Osteocyte (in vitro differentiated cells): ENCODE measurements at regions not wholly inside any gene's neighbourhood (a gene's known extent, or its start where the extent isn't known, plus 50 kb on each side); places are given as distances from the start of the nearest gene placed in this dataset.
"Not testable (repeated sequence)": the region's sequence is repeated elsewhere in the genome, so short reads cannot be mapped to it uniquely, and the experiment has no call there.

Source experiments
- DNase-seq: peaks from one replicate; pipeline ENCODE4 v3.0.0; 2021; ENCODE audit warnings: mixed read lengths; ENCODE audit not compliant: unreplicated experiment; ENCODE audit errors: extremely low spot score
- H3K27ac Mint-ChIP-seq: one replicate; pipeline ENCODE4 v1.8.0; 2021; ENCODE audit warnings: mild to moderate bottlenecking, mixed read lengths; ENCODE audit not compliant: unreplicated experiment
- H3K27me3 Mint-ChIP-seq: one replicate; pipeline ENCODE4 v1.8.0; 2021; ENCODE audit warnings: mixed read lengths; ENCODE audit not compliant: unreplicated experiment
- H3K36me3 Mint-ChIP-seq: one replicate; pipeline ENCODE4 v1.8.0; 2021; ENCODE audit warnings: mixed read lengths; ENCODE audit not compliant: unreplicated experiment
- H3K4me1 Mint-ChIP-seq: one replicate; pipeline ENCODE4 v1.8.0; 2021; ENCODE audit warnings: mixed read lengths; ENCODE audit not compliant: unreplicated experiment
- H3K4me3 Mint-ChIP-seq: one replicate; pipeline ENCODE4 v1.8.0; 2021; ENCODE audit warnings: mild to moderate bottlenecking, moderate library complexity, mixed read lengths; ENCODE audit not compliant: unreplicated experiment
- H3K9me3 Mint-ChIP-seq: one replicate; pipeline ENCODE4 v1.8.0; 2021; ENCODE audit warnings: mixed read lengths; ENCODE audit not compliant: unreplicated experiment
- TF ChIP-seq, protein P1 (sequence below): fragments of 200-600 bp; sonication (generic); IDR thresholded peaks from 2 replicates; pipeline ENCODE4 v1.5.0; 2021; ENCODE audit warnings: antibody characterized with exemption, mild to moderate bottlenecking, moderate library complexity

DNA sequence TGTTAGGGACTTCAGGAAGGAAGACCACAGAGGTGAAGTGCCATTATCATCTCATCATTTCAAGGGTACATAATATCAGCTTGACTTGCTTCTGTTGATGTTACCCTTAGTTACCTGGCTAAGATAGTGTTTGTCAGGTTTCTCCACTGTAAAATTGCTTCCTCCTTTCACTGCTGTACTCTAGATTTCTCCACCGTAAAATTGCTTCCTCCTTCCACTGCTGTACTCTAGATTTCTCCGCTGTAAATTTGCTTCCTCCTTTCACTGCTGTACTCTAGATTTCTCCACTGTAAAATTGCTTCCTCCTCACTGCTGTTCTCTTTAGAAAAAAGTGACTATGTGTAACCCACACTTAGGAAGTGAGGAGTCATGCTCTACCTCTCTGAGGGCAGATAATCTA lies 1460.3 kb downstream of the SUCLG1 start:
- Mint-ChIP-seq H3K27ac (no peak overlapping the region), H3K36me3 (no peaks in the 10 kb centered on the region), H3K4me3 (no peak overlapping the region), H3K9me3 (no peaks in the 10 kb centered on the region), H3K4me1 (peaks cover 1% of the 10 kb centered on the region), H3K27me3 (peaks cover 18% of the 10 kb centered on the region)
- TF ChIP-seq, protein P1, sequence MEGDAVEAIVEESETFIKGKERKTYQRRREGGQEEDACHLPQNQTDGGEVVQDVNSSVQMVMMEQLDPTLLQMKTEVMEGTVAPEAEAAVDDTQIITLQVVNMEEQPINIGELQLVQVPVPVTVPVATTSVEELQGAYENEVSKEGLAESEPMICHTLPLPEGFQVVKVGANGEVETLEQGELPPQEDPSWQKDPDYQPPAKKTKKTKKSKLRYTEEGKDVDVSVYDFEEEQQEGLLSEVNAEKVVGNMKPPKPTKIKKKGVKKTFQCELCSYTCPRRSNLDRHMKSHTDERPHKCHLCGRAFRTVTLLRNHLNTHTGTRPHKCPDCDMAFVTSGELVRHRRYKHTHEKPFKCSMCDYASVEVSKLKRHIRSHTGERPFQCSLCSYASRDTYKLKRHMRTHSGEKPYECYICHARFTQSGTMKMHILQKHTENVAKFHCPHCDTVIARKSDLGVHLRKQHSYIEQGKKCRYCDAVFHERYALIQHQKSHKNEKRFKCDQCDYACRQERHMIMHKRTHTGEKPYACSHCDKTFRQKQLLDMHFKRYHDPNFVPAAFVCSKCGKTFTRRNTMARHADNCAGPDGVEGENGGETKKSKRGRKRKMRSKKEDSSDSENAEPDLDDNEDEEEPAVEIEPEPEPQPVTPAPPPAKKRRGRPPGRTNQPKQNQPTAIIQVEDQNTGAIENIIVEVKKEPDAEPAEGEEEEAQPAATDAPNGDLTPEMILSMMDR = no peak
- no peak for DNase-seq

- H3K9me3 Mint-ChIP-seq = no peaks in the 10 kb centered on the region
- H3K4me3 Mint-ChIP-seq = no peak overlapping the region
- no peak overlapping the region for H3K27ac Mint-ChIP-seq
- peaks cover 25% of the 10 kb centered on the region for H3K27me3 Mint-ChIP-seq
- peaks cover 4% of the 10 kb centered on the region for H3K4me1 Mint-ChIP-seq
- H3K36me3 Mint-ChIP-seq = no peaks in the 10 kb centered on the region
- no peak for DNase-seq
- TF ChIP-seq, protein P1 = no peak
Measured at GRCh38 chr2:82996217-82996616, 1462.9 kb downstream of the SUCLG1 start.

DNA sequence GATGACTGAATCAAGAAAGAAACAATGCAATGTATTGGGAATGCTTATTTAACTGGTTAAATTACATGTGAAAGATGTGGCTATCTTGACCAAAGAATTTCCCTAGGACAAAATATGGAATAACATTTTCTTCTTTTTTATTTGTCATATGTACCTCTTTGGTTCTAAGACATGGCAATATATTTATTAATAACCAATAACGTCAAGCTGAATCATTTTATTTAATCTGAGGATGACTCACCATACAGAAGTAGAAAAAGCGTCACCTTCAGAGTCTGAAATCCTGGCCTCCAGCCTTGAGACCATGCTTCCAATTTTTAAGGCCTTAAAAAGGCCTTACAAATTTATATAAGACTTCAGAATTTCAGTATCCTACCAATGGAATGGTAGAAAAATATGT lies 1464.9 kb downstream of the SUCLG1 start:
- no peak overlapping the region for H3K27ac Mint-ChIP-seq

GRCh38 chr2:82993609-82994008 lies 1465.5 kb downstream of the SUCLG1 start:
- Mint-ChIP-seq H3K27ac (no peak overlapping the region), H3K27me3 (peaks cover 25% of the 10 kb centered on the region), H3K4me1 (peaks cover 4% of the 10 kb centered on the region), H3K36me3 (no peaks in the 10 kb centered on the region), H3K9me3 (no peaks in the 10 kb centered on the region), H3K4me3 (no peak overlapping the region)
- TF ChIP-seq, protein P1 = no peak
- no peak for DNase-seq

More for the DNA sequence above, 1464.9 kb downstream of the SUCLG1 start:
- DNase-seq = no peak
- peaks cover 4% of the 10 kb centered on the region for H3K4me1 Mint-ChIP-seq
- H3K4me3 Mint-ChIP-seq = no peak overlapping the region
- no peaks in the 10 kb centered on the region for H3K36me3 Mint-ChIP-seq
- H3K9me3 Mint-ChIP-seq = no peaks in the 10 kb centered on the region
- H3K27me3 Mint-ChIP-seq = peaks cover 28% of the 10 kb centered on the region
- TF ChIP-seq, protein P1 = no peak

DNA sequence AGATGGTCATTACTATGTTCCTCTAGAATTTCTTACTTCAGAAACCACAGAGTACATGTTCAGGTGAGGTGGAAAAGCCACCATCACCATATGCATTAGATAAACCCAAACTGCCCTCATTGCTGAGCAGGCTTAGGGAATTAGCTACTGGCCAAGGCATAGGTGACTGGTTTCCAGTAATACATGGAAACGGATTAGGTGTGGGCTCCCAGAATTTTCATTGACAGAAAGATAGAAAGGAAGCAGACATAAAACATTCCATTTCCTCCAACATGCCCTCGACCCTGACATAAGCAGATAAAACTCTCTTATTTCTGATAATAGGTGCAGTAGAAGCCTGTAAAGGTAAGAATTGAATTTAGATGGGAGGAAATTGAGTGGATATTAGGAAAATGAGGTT lies 1466.1 kb downstream of the SUCLG1 start:
- DNase-seq = no peak
- no peak overlapping the region for H3K4me3 Mint-ChIP-seq
- TF ChIP-seq, protein P1 = no peak
- peaks cover 23% of the 10 kb centered on the region for H3K27me3 Mint-ChIP-seq
- no peaks in the 10 kb centered on the region for H3K9me3 Mint-ChIP-seq
- H3K4me1 Mint-ChIP-seq = peaks cover 4% of the 10 kb centered on the region
- H3K36me3 Mint-ChIP-seq = no peaks in the 10 kb centered on the region
- no peak overlapping the region for H3K27ac Mint-ChIP-seq

- H3K27ac Mint-ChIP-seq, H3K9me3 Mint-ChIP-seq, DNase-seq, H3K36me3 Mint-ChIP-seq, H3K4me3 Mint-ChIP-seq, H3K4me1 Mint-ChIP-seq: not testable (repeated sequence)
- peaks cover 17% of the 10 kb centered on the region for H3K27me3 Mint-ChIP-seq
Measured at GRCh38 chr2:82987706-82988105, 1471.4 kb downstream of the SUCLG1 start.
